ENCODE measurements at regions not wholly inside any gene's neighbourhood (a gene's known extent, or its start where the extent isn't known, plus 50 kb on each side); places are given as distances from the start of the nearest gene placed in this dataset.

DNA sequence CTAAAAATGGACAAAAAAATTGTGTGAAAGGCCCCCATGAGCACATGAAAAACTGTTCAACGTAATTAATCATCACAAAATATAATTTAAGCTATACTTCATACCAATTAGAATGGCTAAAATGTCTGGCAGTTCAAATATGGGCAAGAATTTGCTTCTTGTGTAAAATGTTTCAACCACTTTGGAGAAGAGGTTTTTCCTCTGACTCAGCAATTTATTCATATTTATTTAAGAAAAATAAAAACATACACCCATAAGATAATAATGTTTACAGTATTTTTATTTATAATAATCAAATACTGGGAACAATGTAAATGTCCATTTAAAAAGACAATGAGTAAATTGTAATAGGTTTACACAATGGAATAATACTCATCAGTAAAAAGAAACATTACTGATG is 395.1 kb upstream of the KHDRBS2 start:
- peaks cover 36% of the 10 kb centered on the region for H3K9me3 Mint-ChIP-seq (ENCODE audit: low read depth)
- no peaks in the 10 kb centered on the region for H3K27me3 Mint-ChIP-seq (ENCODE audit: low read depth)
- H3K4me3 Mint-ChIP-seq (ENCODE audit: unreplicated experiment): no peak overlapping the region
- DNase-seq (ENCODE audit: low spot score): no peak
- no peaks in the 10 kb centered on the region for H3K36me3 Mint-ChIP-seq (ENCODE audit: low read depth)
- H3K4me1 Mint-ChIP-seq (ENCODE audit: low read depth): no peaks in the 10 kb centered on the region
- TF ChIP-seq, protein P1, sequence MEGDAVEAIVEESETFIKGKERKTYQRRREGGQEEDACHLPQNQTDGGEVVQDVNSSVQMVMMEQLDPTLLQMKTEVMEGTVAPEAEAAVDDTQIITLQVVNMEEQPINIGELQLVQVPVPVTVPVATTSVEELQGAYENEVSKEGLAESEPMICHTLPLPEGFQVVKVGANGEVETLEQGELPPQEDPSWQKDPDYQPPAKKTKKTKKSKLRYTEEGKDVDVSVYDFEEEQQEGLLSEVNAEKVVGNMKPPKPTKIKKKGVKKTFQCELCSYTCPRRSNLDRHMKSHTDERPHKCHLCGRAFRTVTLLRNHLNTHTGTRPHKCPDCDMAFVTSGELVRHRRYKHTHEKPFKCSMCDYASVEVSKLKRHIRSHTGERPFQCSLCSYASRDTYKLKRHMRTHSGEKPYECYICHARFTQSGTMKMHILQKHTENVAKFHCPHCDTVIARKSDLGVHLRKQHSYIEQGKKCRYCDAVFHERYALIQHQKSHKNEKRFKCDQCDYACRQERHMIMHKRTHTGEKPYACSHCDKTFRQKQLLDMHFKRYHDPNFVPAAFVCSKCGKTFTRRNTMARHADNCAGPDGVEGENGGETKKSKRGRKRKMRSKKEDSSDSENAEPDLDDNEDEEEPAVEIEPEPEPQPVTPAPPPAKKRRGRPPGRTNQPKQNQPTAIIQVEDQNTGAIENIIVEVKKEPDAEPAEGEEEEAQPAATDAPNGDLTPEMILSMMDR (IDR thresholded peaks at IDR 0.05): no peak
- H3K27ac Mint-ChIP-seq (ENCODE audit: unreplicated experiment): no peak overlapping the region

DNA sequence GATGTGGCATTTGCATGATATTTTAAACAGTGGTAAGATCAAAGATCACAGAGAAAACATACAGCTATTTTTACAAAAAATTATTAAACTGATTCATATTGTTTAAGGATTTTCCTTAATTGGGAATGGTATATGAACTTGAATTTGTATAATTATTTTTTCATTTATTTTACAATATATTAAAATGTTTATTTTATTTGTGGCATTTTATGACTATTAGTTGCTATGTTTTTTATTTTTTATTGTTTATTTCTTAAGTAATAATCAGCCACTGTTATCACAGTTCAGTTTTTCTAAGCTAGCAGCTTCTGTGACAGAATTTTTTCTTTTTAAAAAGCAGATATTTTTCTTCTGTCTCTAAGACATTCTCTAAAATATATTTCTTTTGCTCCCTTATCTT is 387.0 kb upstream of the KHDRBS2 start:
- no peak for DNase-seq (ENCODE audit: low spot score)
- Mint-ChIP-seq H3K27ac (ENCODE audit: unreplicated experiment) (no peak overlapping the region), H3K4me3 (ENCODE audit: unreplicated experiment) (no peak overlapping the region), H3K27me3 (ENCODE audit: low read depth) (no peaks in the 10 kb centered on the region), H3K9me3 (ENCODE audit: low read depth) (peaks cover 12% of the 10 kb centered on the region), H3K36me3 (ENCODE audit: low read depth) (no peaks in the 10 kb centered on the region), H3K4me1 (ENCODE audit: low read depth) (no peaks in the 10 kb centered on the region)
- TF ChIP-seq, protein P1 (IDR thresholded peaks at IDR 0.05): no peak

DNA sequence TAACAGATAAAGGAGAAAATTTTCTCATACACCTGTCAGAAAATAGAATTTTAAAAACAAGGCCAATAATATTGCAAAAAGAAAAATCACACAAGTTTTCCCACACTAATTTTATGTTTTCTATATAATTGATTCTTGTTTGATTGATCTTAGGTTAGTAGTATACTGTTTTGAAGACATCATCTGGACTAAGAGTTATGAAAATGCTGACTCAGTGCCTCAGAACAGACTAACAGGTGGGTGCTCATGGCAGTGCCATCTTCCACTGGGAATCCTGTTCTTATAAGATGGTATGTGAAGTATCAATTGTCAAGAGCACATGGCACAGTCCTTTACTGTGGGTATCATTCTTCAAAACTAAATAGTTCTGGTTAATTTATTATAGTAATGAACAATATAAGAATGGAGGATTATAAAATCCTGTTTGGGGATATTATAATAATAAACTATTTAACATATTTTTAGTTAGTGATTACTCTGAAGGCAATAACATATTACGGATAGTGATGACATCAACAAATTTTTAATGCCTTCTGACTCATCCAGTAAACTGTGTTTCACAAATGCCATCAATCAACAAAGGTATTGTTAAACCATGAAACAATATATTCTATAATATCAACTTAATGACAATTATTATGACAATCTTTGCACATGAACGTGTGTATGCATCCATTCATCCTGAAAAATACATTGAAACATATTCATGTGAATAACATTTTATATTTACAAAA is 384.6 kb upstream of the KHDRBS2 start:
- no peaks in the 10 kb centered on the region for H3K4me1 Mint-ChIP-seq (ENCODE audit: low read depth)
- no peaks in the 10 kb centered on the region for H3K36me3 Mint-ChIP-seq (ENCODE audit: low read depth)
- TF ChIP-seq, protein P1 (IDR thresholded peaks at IDR 0.05): no peak
- DNase-seq (ENCODE audit: low spot score): no peak
- H3K27me3 Mint-ChIP-seq (ENCODE audit: low read depth): no peaks in the 10 kb centered on the region
- no peaks in the 10 kb centered on the region for H3K9me3 Mint-ChIP-seq (ENCODE audit: low read depth)
- no peak overlapping the region for H3K27ac Mint-ChIP-seq (ENCODE audit: unreplicated experiment)
- H3K4me3 Mint-ChIP-seq (ENCODE audit: unreplicated experiment): no peak overlapping the region

DNA sequence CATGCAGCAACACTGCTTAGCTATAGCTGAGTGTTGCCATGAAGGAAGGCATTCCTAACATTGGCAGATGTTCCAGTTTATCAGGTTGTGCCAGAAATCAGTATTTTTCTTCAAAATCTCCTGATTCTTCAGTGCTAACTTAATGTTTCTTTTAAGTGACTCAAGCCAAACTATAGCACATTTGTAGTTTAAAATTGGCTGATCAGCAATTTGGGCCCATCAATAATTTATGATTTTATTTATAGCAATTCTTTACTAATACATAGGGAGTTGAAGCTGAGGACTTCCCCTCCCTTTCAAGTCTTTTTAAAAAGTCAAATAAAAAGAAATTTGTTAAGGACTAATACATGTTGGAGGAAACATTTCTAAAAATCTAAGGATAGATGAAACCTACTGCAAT is 383.8 kb upstream of the KHDRBS2 start:
- Mint-ChIP-seq H3K9me3 (ENCODE audit: low read depth) (no peaks in the 10 kb centered on the region), H3K36me3 (ENCODE audit: low read depth) (no peaks in the 10 kb centered on the region), H3K4me1 (ENCODE audit: low read depth) (no peaks in the 10 kb centered on the region), H3K27me3 (ENCODE audit: low read depth) (no peaks in the 10 kb centered on the region), H3K4me3 (ENCODE audit: unreplicated experiment) (no peak overlapping the region), H3K27ac (ENCODE audit: unreplicated experiment) (no peak overlapping the region)
- DNase-seq (ENCODE audit: low spot score): no peak
- TF ChIP-seq, protein P1 (IDR thresholded peaks at IDR 0.05): no peak

DNA sequence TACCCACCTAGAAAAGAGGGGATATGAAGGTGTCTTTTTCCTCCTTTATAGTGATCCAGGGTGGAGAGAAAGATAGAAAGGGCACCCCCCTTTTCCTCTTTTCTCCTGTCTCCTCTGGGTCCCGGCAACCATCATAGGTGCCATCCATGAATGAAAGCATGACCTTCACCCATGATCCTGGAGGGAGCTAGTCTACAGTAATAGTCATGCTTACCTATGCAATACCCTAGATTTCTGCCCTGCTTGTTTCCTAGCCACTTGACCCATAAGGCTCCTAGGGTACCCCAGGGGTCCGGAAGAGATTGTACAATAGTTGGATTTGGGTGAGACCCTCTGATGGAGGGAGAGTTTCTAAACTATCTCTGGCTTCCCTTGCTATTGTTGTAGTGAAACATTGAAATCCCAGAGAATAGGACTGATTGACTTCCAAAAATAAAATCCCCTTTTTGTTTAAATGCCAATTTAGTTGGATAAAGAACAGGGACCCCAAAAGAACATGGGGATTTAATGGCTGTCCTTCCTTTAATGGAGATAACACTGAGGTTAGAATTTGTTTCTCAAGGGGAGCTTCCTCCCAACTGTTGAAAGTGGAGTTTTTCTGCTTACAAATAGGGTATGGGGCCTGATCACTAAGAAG is 366.8 kb upstream of the KHDRBS2 start:
- H3K4me1 Mint-ChIP-seq (ENCODE audit: low read depth): no peaks in the 10 kb centered on the region
- no peak overlapping the region for H3K27ac Mint-ChIP-seq (ENCODE audit: unreplicated experiment)
- H3K4me3 Mint-ChIP-seq (ENCODE audit: unreplicated experiment): no peak overlapping the region
- H3K36me3 Mint-ChIP-seq (ENCODE audit: low read depth): no peaks in the 10 kb centered on the region
- TF ChIP-seq, protein P1 (IDR thresholded peaks at IDR 0.05): no peak
- peaks cover 47% of the 10 kb centered on the region for H3K9me3 Mint-ChIP-seq (ENCODE audit: low read depth)
- DNase-seq (ENCODE audit: low spot score): no peak
- H3K27me3 Mint-ChIP-seq (ENCODE audit: low read depth): no peaks in the 10 kb centered on the region

Data from chondrocyte (in vitro differentiated cells).